SK-N-SH (cell line): ENCODE measurements at regions not wholly inside any gene's neighbourhood (a gene's known extent, or its start where the extent isn't known, plus 50 kb on each side); places are given as distances from the start of the nearest gene placed in this dataset.

ENCODE experiments used
- CTCF ChIA-PET: fragments of 300-600, 350-600 bp; formaldehyde crosslinking; extraction: SDS; loops from one replicate; lab custom pipeline; 2021; lab: Yijun Ruan, JAX
- POLR2A ChIA-PET: fragments of 350-600 bp; sonication (Branson Sonifier 250); formaldehyde crosslinking; extraction: SDS; loops from one replicate; lab custom pipeline; 2020; ENCODE audit warnings: antibody characterized with exemption, inconsistent platforms; lab: Yijun Ruan, JAX
- DNase-seq: peaks from one replicate; pipeline ENCODE4 v3.0.0; 2012
- H2AFZ ChIP-seq: fragments of 200-600 bp; sonication (generic); 2 replicates; pipeline ENCODE4 v1.8.1; 2016; ENCODE audit warnings: antibody characterized with exemption, mild to moderate bottlenecking, low read depth
- H3F3A ChIP-seq: fragments of 200-600 bp; sonication (generic); replicated peaks from 2 replicates; pipeline ENCODE3; 2016; ENCODE audit warnings: antibody characterized with exemption, mild to moderate bottlenecking; ENCODE audit not compliant: insufficient read depth
- H3K27ac ChIP-seq, 2 experiments: fragments of 200-500 bp in 1 of 2; fragments of 200-600 bp in 1 of 2; sonication (Bioruptor generic) in 1 of 2; sonication (generic), shearing (Covaris generic) in 1 of 2; 2 replicates each; pipeline versions ENCODE4 v1.5.1 to v1.6.1; 2014 to 2016; ENCODE audit warnings: low read depth in 2 of 2, inconsistent platforms in 1 of 2, low read length in 1 of 2, mild to moderate bottlenecking in 1 of 2, mixed read lengths in 1 of 2
- H3K27me3 ChIP-seq: fragments of 200-600 bp; sonication (generic), shearing (Covaris generic); 2 replicates; pipeline ENCODE4 v1.6.1; 2016; ENCODE audit warnings: mixed run types; ENCODE audit not compliant: insufficient read depth
- H3K36me3 ChIP-seq, 2 experiments: fragments of 200-500 bp in 1 of 2; fragments of 200-600 bp in 1 of 2; sonication (Bioruptor generic) in 1 of 2; sonication (generic) in 1 of 2; replicated peaks in 1 of 2; 2 replicates each; pipeline versions ENCODE3 to v1.5.1; 2014 to 2016; ENCODE audit warnings: low read length in 1 of 2, mild to moderate bottlenecking in 1 of 2; ENCODE audit not compliant: insufficient read depth in 2 of 2, control insufficient read depth in 1 of 2
- H3K4me1 ChIP-seq, 2 experiments: fragments of 200-500 bp in 1 of 2; fragments of 200-600 bp in 1 of 2; sonication (Bioruptor generic) in 1 of 2; sonication (generic), shearing (Covaris generic) in 1 of 2; 2 replicates each; pipeline versions ENCODE4 v1.5.1 to v1.6.1; 2014 to 2016; ENCODE audit warnings: low read depth in 1 of 2, low read length in 1 of 2, mixed run types in 1 of 2; ENCODE audit not compliant: insufficient read depth in 2 of 2, control insufficient read depth in 1 of 2
- H3K4me2 ChIP-seq: fragments of 200-600 bp; sonication (generic), shearing (Covaris generic); 2 replicates; pipeline ENCODE4 v1.6.1; 2017; ENCODE audit warnings: mixed run types
- H3K4me3 ChIP-seq, 2 experiments: fragments of 200-500 bp in 1 of 2; fragments of 200-600 bp in 1 of 2; sonication (Bioruptor generic) in 1 of 2; sonication (generic), shearing (Covaris generic) in 1 of 2; 2 replicates each; pipeline versions ENCODE4 v1.5.1 to v1.8.1; 2014 to 2016; ENCODE audit warnings: low read depth in 2 of 2, inconsistent platforms in 1 of 2, low read length in 1 of 2, mild to moderate bottlenecking in 1 of 2, mixed read lengths in 1 of 2, moderate library complexity in 1 of 2
- H3K79me2 ChIP-seq: fragments of 200-600 bp; sonication (generic); 2 replicates; pipeline ENCODE4 v1.8.1; 2017; ENCODE audit warnings: mild to moderate bottlenecking; ENCODE audit not compliant: insufficient read depth
- H3K9ac ChIP-seq: fragments of 200-600 bp; sonication (generic); 2 replicates; pipeline ENCODE4 v1.6.1; 2017; ENCODE audit warnings: mixed run types
- H3K9me2 ChIP-seq: fragments of 200-600 bp; sonication (generic); 2 replicates; pipeline ENCODE4 v1.6.1; 2017; ENCODE audit warnings: mixed run types
- H3K9me3 ChIP-seq: fragments of 200-600 bp; sonication (generic); 2 replicates; pipeline ENCODE4 v1.6.1; 2017; ENCODE audit warnings: mixed run types, mild to moderate bottlenecking, moderate library complexity
- H4K20me1 ChIP-seq: fragments of 200-600 bp; sonication (generic); 2 replicates; pipeline ENCODE4 v1.6.1; 2017; ENCODE audit warnings: mild to moderate bottlenecking, mixed run types; ENCODE audit not compliant: insufficient read depth
- FOSL2 ChIP-seq: IDR thresholded peaks from 2 replicates; pipeline ENCODE4 v1.4.0; 2012; ENCODE audit warnings: low read depth, mild to moderate bottlenecking, moderate library complexity, borderline replicate concordance
- GABPA ChIP-seq: IDR thresholded peaks from 2 replicates; pipeline ENCODE4 v1.4.0; 2012; ENCODE audit warnings: low read depth, mild to moderate bottlenecking
- GATA2 ChIP-seq: sonication (generic); formaldehyde crosslinking; IDR thresholded peaks from 2 replicates; pipeline ENCODE4 v1.5.0; 2020; ENCODE audit warnings: mild to moderate bottlenecking, missing genetic modification reagents
- JUND ChIP-seq: IDR thresholded peaks from 2 replicates; pipeline ENCODE4 v1.4.0; 2012
- POLR2AphosphoS5 ChIP-seq: IDR thresholded peaks from 2 replicates; pipeline ENCODE4 v1.6.1; 2012; ENCODE audit warnings: low read depth, low read length
- RAD21 ChIP-seq: IDR thresholded peaks from 2 replicates; pipeline ENCODE4 v1.6.1; 2012; ENCODE audit warnings: mild to moderate bottlenecking, low read length
- RXRA ChIP-seq: IDR thresholded peaks from 2 replicates; pipeline ENCODE4 v1.4.0; 2012; ENCODE audit warnings: low read depth, mild to moderate bottlenecking, borderline replicate concordance
- SMC3 ChIP-seq: IDR thresholded peaks from 2 replicates; pipeline ENCODE4 v1.6.1; 2012; ENCODE audit warnings: low read depth, low read length, improper control_type of control experiment
- TAF1 ChIP-seq: IDR thresholded peaks from 2 replicates; pipeline ENCODE4 v1.6.1; 2012; ENCODE audit warnings: low read depth, mild to moderate bottlenecking, low read length, moderate library complexity, borderline replicate concordance
- TEAD4 ChIP-seq: IDR thresholded peaks from 2 replicates; pipeline ENCODE4 v1.4.0; 2012; ENCODE audit warnings: mild to moderate bottlenecking, borderline replicate concordance; ENCODE audit not compliant: insufficient read depth
- WGBS: methylation state at CpG from one replicate; pipeline ENCODE4 v1.1.6; 2017; ENCODE audit warnings: low lambda C conversion rate; 5-methylcytosine and 5-hydroxymethylcytosine counted together
- TF ChIP-seq, protein P1 (sequence below): fragments of 150-350 bp; IDR thresholded peaks from 2 replicates; pipeline ENCODE4 v1.6.1; 2017; ENCODE audit warnings: antibody characterized with exemption, low read length, low read depth, borderline replicate concordance
- TF ChIP-seq, protein P2 (sequence below): fragments of 200-600 bp; sonication (generic); IDR thresholded peaks from 2 replicates; pipeline ENCODE4 v1.6.1; 2017; ENCODE audit warnings: antibody characterized with exemption, mild to moderate bottlenecking, moderate library complexity
- TF ChIP-seq, protein P3 (sequence below): IDR thresholded peaks from 2 replicates; pipeline ENCODE4 v1.4.0; 2012; ENCODE audit warnings: low read depth, borderline replicate concordance
- TF ChIP-seq, protein P4 (sequence below): fragments of 150-350 bp; IDR thresholded peaks from 2 replicates; pipeline ENCODE4 v1.6.1; 2016; ENCODE audit warnings: mild to moderate bottlenecking, low read depth, low read length

DNA sequence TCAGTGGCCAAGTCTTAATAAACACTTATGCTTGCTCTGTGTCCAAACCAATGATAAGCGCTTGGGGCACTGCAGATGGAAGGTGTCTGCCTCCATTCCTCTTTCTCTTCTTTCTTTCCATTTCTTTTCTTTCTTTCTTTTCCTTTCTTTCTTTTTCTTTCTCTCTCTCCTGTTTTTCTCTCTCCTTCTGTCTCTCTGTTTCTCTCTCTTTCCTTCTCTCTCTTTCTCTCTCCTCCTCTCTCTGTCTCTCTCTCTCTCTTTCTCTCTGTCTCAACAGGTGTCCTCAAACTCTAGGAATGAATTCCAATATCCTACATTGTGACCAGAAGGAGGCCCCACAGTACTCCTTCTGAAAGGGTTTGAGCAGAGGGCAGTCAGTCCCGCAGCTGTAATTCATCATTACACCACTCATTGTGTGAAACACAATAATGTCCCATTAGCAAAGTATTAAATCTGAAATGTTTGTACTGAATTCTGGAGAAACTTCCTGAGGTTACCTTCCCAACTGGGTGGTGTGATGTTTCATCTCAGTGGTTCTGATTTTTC lies 66.5 kb upstream of the PAGE1 start:
- Histone ChIP-seq H3K79me2 (no peaks in the 10 kb centered on the region), H3K36me3 (no peaks in the 10 kb centered on the region)
- CTCF ChIA-PET, result interaction anchor here (0.5 to 1.3 kb wide), 10 partner anchors 9 to 806 kb away, joined by 3 to 6 read pairs (median 3); no protein-coding TSS in a partner anchor

DNA sequence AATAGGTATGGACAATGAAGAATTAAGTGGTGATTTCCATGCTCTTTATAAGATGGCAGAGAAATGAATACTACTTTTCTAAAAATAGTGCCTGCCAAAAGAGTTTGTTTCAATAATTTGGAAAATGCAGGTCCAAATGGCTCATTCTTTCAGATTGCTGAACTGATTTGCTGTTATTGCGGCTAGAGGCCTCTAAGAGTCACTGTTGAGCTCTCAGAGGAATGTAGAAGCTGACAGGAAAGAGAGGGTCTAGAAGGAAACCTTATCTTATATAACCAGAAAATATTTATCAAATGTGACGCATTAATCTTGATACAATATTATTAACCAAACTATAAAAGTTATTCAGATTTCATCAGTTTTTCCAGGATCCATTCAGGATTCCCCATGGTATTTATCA lies 65.7 kb upstream of the PAGE1 start:
- 5% methylated on average over 2 of the region's 2 CpGs for WGBS
- POLR2A ChIA-PET, result interaction anchor here (0.6 kb wide), 1 partner anchor 162 kb away, joined by 3 read pairs; no protein-coding TSS in a partner anchor
- Histone ChIP-seq H4K20me1 (no peaks in the 10 kb centered on the region), H3K4me1 (peaks cover 0 to 5% of the 10 kb centered on the region in 2 experiments; a peak in 1 of 4 replicates), H3K27ac (no peak overlapping the region), H3K9me2 (no peaks in the 10 kb centered on the region), H3K4me3 (no peak overlapping the region), H2AFZ (no peak overlapping the region), H3K79me2 (no peaks in the 10 kb centered on the region), H3K9ac (no peak overlapping the region), H3K4me2 (no peak overlapping the region), H3F3A (no peaks in the 10 kb centered on the region), H3K36me3 (no peaks in the 10 kb centered on the region), H3K9me3 (no peaks in the 10 kb centered on the region), H3K27me3 (peaks cover 25% of the 10 kb centered on the region; the same call in 1 of the 2 replicates)
- DNase-seq, result no peak
- TF ChIP-seq TEAD4 (no peak), RAD21 (peak; percentile 51), TAF1 (no peak), JUND (no peak), SMC3 (no peak; the same call in 1 of the 2 replicates), GATA2 (CRISPR knock-in tag) (no peak), GABPA (no peak)
- TF ChIP-seq, protein P1, sequence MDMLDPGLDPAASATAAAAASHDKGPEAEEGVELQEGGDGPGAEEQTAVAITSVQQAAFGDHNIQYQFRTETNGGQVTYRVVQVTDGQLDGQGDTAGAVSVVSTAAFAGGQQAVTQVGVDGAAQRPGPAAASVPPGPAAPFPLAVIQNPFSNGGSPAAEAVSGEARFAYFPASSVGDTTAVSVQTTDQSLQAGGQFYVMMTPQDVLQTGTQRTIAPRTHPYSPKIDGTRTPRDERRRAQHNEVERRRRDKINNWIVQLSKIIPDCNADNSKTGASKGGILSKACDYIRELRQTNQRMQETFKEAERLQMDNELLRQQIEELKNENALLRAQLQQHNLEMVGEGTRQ, result no peak
- TF ChIP-seq, protein P2, sequence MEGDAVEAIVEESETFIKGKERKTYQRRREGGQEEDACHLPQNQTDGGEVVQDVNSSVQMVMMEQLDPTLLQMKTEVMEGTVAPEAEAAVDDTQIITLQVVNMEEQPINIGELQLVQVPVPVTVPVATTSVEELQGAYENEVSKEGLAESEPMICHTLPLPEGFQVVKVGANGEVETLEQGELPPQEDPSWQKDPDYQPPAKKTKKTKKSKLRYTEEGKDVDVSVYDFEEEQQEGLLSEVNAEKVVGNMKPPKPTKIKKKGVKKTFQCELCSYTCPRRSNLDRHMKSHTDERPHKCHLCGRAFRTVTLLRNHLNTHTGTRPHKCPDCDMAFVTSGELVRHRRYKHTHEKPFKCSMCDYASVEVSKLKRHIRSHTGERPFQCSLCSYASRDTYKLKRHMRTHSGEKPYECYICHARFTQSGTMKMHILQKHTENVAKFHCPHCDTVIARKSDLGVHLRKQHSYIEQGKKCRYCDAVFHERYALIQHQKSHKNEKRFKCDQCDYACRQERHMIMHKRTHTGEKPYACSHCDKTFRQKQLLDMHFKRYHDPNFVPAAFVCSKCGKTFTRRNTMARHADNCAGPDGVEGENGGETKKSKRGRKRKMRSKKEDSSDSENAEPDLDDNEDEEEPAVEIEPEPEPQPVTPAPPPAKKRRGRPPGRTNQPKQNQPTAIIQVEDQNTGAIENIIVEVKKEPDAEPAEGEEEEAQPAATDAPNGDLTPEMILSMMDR, result peak; percentile 58
- TF ChIP-seq, protein P3, sequence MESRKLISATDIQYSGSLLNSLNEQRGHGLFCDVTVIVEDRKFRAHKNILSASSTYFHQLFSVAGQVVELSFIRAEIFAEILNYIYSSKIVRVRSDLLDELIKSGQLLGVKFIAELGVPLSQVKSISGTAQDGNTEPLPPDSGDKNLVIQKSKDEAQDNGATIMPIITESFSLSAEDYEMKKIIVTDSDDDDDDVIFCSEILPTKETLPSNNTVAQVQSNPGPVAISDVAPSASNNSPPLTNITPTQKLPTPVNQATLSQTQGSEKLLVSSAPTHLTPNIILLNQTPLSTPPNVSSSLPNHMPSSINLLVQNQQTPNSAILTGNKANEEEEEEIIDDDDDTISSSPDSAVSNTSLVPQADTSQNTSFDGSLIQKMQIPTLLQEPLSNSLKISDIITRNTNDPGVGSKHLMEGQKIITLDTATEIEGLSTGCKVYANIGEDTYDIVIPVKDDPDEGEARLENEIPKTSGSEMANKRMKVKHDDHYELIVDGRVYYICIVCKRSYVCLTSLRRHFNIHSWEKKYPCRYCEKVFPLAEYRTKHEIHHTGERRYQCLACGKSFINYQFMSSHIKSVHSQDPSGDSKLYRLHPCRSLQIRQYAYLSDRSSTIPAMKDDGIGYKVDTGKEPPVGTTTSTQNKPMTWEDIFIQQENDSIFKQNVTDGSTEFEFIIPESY, result no peak
- CTCF ChIA-PET, result interaction anchor here (0.5 to 1.3 kb wide), 12 partner anchors 9 to 1767 kb away, joined by 3 to 6 read pairs (median 3); no protein-coding TSS in a partner anchor

More for the DNA sequence above, 66.5 kb upstream of the PAGE1 start:
- POLR2A ChIA-PET, result interaction anchor here (0.6 kb wide), 1 partner anchor 161 kb away, joined by 3 read pairs; no protein-coding TSS in a partner anchor
- Histone ChIP-seq H3F3A (no peaks in the 10 kb centered on the region), H3K9me2 (no peaks in the 10 kb centered on the region), H3K9me3 (no peaks in the 10 kb centered on the region), H3K4me1 (peaks cover 0 to 5% of the 10 kb centered on the region in 2 experiments; a peak in 1 of 4 replicates), H4K20me1 (no peaks in the 10 kb centered on the region), H3K27me3 (peaks cover 27% of the 10 kb centered on the region; the same call in 1 of the 2 replicates), H2AFZ (no peak overlapping the region), H3K4me2 (no peak overlapping the region), H3K9ac (no peak overlapping the region), H3K27ac (no peak overlapping the region), H3K4me3 (no peak overlapping the region)
- TF ChIP-seq, protein P4, sequence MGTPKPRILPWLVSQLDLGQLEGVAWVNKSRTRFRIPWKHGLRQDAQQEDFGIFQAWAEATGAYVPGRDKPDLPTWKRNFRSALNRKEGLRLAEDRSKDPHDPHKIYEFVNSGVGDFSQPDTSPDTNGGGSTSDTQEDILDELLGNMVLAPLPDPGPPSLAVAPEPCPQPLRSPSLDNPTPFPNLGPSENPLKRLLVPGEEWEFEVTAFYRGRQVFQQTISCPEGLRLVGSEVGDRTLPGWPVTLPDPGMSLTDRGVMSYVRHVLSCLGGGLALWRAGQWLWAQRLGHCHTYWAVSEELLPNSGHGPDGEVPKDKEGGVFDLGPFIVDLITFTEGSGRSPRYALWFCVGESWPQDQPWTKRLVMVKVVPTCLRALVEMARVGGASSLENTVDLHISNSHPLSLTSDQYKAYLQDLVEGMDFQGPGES, result no peak
- TF ChIP-seq RXRA (no peak), FOSL2 (no peak), POLR2AphosphoS5 (no peak)
- DNase-seq, result no peak
- 38% methylated on average over 2 of the region's 2 CpGs for WGBS
